Fibroblast of mammary gland (primary cell): ENCODE measurements at regions not wholly inside any gene's neighbourhood (a gene's known extent, or its start where the extent isn't known, plus 50 kb on each side); places are given as distances from the start of the nearest gene placed in this dataset.

Source experiments
- DNase-seq: peaks from one replicate; pipeline ENCODE4 v3.0.0-alpha.2; 2010; ENCODE audit warnings: low read depth
- H3K4me3 ChIP-seq: 2 replicates; pipeline ENCODE4 v1.5.1; 2011; ENCODE audit warnings: low read depth, mild to moderate bottlenecking, low read length, moderate library complexity; ENCODE audit not compliant: control insufficient read depth
- CTCF ChIP-seq: conservative IDR thresholded peaks from 2 replicates; pipeline ENCODE4 v1.5.1; 2011; ENCODE audit warnings: low read depth, low read length, inconsistent platforms; ENCODE audit not compliant: control insufficient read depth, insufficient read depth

- TF ChIP-seq CTCF: no peak
- no peak for DNase-seq
- no peak overlapping the region for H3K4me3 ChIP-seq
Observed at GRCh38 chr9:13491493-13492424, 212.3 kb upstream of the MPDZ start.

DNA sequence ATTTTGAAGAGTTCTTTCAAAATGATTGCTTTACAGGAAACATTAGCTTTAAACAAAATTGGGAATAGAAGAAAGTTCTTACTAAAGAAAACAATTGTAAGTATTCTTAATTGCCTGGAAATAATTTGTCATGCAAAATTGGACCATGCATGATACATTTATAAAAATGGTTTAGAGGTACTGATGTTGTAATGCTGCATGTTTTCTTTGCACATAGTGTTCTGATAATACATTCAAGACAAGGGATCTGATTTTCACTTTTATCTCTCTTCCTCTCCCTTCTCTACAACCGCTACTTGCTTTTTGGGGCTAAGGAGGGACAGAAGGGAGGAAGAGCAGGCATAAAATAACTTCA, 211.6 kb upstream of the MPDZ start:
- TF ChIP-seq CTCF: no peak
- DNase-seq: no peak
- H3K4me3 ChIP-seq: no peak overlapping the region

- H3K4me3 ChIP-seq: no peak overlapping the region
- DNase-seq: no peak
- no peak for TF ChIP-seq CTCF
Observed at GRCh38 chr9:13487936-13488335, 208.4 kb upstream of the MPDZ start.

DNA sequence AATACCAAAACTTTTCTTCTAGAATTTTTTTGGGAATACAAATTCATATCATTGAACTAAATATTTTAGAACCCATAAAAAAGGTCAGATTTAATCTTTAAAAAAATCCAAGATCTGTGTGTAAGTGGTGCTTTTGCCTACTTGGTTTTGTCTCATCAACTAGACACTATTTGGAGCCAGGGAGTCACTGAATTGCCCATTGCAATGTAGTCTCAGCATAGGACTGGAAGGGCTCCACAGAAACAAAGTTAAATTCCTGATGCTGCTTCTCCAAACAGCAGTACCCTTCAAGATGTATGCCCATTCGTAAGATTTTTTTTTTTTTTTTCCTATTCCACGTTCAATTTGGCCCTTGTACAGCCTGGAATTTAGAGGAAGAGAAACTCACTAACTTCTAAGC, 208.0 kb upstream of the MPDZ start:
- no peak for TF ChIP-seq CTCF
- H3K4me3 ChIP-seq: no peak overlapping the region
- DNase-seq: no peak

GRCh38 chr9:13487071-13487470, 207.6 kb upstream of the MPDZ start:
- TF ChIP-seq CTCF: no peak
- H3K4me3 ChIP-seq: no peak overlapping the region
- no peak for DNase-seq

- no peak overlapping the region for H3K4me3 ChIP-seq
- DNase-seq: peak; percentile 91
- peak; percentile 27 for TF ChIP-seq CTCF
Observed at GRCh38 chr9:13485068-13485596, 205.6 kb upstream of the MPDZ start.
